ENCODE measurements at regions not wholly inside any gene's neighbourhood (a gene's known extent, or its start where the extent isn't known, plus 50 kb on each side); places are given as distances from the start of the nearest gene placed in this dataset.

- TF ChIP-seq, protein P1, sequence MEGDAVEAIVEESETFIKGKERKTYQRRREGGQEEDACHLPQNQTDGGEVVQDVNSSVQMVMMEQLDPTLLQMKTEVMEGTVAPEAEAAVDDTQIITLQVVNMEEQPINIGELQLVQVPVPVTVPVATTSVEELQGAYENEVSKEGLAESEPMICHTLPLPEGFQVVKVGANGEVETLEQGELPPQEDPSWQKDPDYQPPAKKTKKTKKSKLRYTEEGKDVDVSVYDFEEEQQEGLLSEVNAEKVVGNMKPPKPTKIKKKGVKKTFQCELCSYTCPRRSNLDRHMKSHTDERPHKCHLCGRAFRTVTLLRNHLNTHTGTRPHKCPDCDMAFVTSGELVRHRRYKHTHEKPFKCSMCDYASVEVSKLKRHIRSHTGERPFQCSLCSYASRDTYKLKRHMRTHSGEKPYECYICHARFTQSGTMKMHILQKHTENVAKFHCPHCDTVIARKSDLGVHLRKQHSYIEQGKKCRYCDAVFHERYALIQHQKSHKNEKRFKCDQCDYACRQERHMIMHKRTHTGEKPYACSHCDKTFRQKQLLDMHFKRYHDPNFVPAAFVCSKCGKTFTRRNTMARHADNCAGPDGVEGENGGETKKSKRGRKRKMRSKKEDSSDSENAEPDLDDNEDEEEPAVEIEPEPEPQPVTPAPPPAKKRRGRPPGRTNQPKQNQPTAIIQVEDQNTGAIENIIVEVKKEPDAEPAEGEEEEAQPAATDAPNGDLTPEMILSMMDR (IDR thresholded peaks at IDR 0.05), result no peak
- TF ChIP-seq POLR2A (IDR thresholded peaks at IDR 0.05), result no peak
Measured at GRCh38 chr4:148849581-148849980, 407.4 kb upstream of the NR3C2 start.

Measured in esophagus squamous epithelium (tissue), 4 donors.